ENCODE measurements at regions not wholly inside any gene's neighbourhood (a gene's known extent, or its start where the extent isn't known, plus 50 kb on each side); places are given as distances from the start of the nearest gene placed in this dataset.

GRCh38 chr3:117990627-117991026 is 1044.0 kb downstream of the IGSF11 start:
- Mint-ChIP-seq H3K4me1 (ENCODE audit: low read depth in 2 of 2) (no peaks in the 10 kb centered on the region), H3K36me3 (no peaks in the 10 kb centered on the region), H3K4me3 (no peak overlapping the region), H3K9me3 (peaks cover 9% of the 10 kb centered on the region), H3K27ac (no peak overlapping the region), H3K27me3 (peaks cover 0 to 4% of the 10 kb centered on the region in 2 donors)
- DNase-seq (ENCODE audit: low spot score) (no peak), ATAC-seq (no peak)

DNA sequence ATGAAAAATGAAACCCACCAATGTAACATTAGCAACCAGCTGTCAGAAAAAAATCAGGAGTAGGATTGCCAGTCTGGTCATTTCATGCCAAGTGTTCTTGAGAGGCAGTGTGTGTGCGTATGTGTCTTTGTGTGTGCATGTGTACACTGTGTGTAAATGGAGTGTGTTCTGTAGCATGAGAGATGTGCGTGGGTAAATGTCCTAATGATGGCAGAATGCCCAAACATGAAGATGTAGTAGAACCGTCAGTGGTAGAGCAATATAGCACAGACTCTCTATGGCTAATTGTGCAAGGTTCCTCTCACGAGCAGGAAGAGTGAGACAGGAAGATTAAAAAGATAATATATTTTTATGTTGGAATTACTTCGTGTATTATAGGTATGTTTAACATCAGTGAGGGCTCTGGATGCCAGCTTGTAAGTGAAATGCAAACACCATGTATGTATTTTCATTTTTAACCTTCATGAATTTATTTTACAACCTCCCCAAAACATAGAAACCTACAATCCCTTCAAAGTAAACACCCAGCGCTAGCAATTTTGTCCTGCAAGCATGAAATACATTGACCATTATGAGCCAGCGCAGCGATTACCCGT is 1038.7 kb downstream of the IGSF11 start:
- H3K27me3 Mint-ChIP-seq: peaks cover 0 to 6% of the 10 kb centered on the region in 2 donors
- no peak overlapping the region for H3K4me3 Mint-ChIP-seq
- no peaks in the 10 kb centered on the region for H3K9me3 Mint-ChIP-seq
- ATAC-seq (no peak), DNase-seq (ENCODE audit: low spot score) (no peak)
- H3K4me1 Mint-ChIP-seq (ENCODE audit: low read depth in 2 of 2): no peaks in the 10 kb centered on the region
- no peak overlapping the region for H3K27ac Mint-ChIP-seq
- no peaks in the 10 kb centered on the region for H3K36me3 Mint-ChIP-seq

- H3K9me3 Mint-ChIP-seq: peaks cover 4% of the 10 kb centered on the region
- H3K27me3 Mint-ChIP-seq: peaks cover 0 to 6% of the 10 kb centered on the region in 2 donors
- H3K4me1 Mint-ChIP-seq (ENCODE audit: low read depth in 2 of 2): no peaks in the 10 kb centered on the region
- H3K27ac Mint-ChIP-seq: no peak overlapping the region
- no peak overlapping the region for H3K4me3 Mint-ChIP-seq
- H3K36me3 Mint-ChIP-seq: no peaks in the 10 kb centered on the region
- ATAC-seq (peak; percentile 53 to 55), DNase-seq (ENCODE audit: low spot score) (peak; percentile 59)
Observed at GRCh38 chr3:117997201-117998049, 1037.2 kb downstream of the IGSF11 start.

DNA sequence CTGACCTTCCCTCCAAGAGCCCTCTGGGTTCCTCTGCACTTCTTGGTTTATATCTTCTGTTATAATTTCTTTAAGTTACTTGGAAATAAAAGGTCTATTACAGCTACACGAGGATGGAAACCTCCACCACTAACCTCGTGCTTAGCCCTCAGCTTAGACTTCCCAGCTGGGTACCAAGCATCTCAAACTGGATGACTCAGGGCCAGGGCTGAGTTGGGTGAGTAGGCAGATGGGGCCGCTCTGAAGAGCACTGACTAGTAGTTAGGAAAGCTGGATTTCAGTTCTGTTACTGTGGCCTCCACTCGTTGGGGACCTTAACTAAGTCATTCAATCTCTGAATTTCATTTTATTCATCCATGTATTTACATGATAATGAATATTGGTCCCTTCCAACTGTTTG is 1036.6 kb downstream of the IGSF11 start:
- Mint-ChIP-seq H3K4me1 (ENCODE audit: low read depth in 2 of 2) (no peaks in the 10 kb centered on the region), H3K27me3 (peaks cover 0 to 6% of the 10 kb centered on the region in 2 donors), H3K36me3 (no peaks in the 10 kb centered on the region), H3K27ac (no peak overlapping the region), H3K9me3 (peaks cover 4% of the 10 kb centered on the region), H3K4me3 (no peak overlapping the region)
- DNase-seq (ENCODE audit: low spot score): no peak
- ATAC-seq: no peak

DNA sequence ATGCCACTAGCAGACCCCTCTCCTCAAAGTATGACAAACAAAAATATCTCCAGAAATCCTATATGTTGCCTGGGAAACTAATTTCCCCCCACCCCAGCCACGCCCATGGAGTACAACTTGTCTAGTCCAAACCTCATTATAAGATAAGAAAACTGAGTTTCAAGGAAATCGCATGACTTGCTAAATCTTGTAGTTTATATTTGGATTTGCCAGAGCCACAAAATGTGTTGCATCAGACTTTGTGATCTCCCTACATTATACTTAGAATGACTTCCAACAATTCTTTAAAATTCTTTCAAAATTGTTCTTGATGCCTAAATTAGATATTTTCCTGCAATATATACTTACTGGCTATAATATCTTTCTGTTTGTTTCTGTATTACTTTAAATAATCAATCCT is 1034.4 kb downstream of the IGSF11 start:
- no peaks in the 10 kb centered on the region for H3K36me3 Mint-ChIP-seq
- H3K27me3 Mint-ChIP-seq: peaks cover 0 to 4% of the 10 kb centered on the region in 2 donors
- ATAC-seq (no peak), DNase-seq (ENCODE audit: low spot score) (no peak)
- H3K4me1 Mint-ChIP-seq (ENCODE audit: low read depth in 2 of 2): no peaks in the 10 kb centered on the region
- no peak overlapping the region for H3K4me3 Mint-ChIP-seq
- no peak overlapping the region for H3K27ac Mint-ChIP-seq
- peaks cover 8% of the 10 kb centered on the region for H3K9me3 Mint-ChIP-seq

DNA sequence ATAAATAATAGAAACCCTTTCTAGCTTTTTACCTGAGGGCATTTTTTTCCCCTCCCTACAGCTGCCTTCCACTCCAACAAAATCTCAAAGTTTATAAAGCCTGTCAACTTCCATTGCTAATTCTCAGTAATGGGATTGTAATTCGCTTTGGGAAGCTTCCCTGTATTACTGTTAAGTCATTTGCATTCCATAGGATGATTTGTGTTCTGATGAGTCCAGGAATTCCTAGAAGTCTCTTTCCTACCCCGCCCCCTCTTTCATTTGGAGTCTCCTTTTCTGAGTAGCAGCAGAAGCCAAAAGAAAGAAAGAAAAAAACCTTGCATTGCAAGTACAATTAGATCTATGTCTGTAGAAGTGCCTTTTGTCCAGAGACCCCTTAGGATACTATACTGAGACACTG is 1033.3 kb downstream of the IGSF11 start:
- ATAC-seq: no peak
- no peaks in the 10 kb centered on the region for H3K36me3 Mint-ChIP-seq
- no peak overlapping the region for H3K27ac Mint-ChIP-seq

DNA sequence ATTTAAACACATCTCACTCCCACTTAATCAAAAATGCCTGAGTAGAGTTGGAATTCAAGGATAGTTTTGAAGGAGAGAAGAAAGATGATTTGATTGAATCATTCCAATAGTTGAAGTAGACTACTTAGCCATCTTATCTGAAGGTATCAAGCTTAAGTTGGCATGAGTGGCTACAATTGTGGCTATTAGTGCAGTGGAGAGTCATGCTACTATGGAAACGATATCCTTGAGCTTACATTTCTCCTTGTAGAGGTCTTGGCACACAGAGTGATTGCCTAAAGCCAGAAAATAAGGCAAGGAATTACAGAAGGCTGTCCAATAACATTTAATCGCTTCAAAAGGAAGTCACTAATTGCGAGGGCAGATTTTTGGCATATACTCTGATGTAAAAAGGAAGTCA is 1022.7 kb downstream of the IGSF11 start:
- H3K27me3 Mint-ChIP-seq: no peaks in the 10 kb centered on the region
- H3K4me1 Mint-ChIP-seq (ENCODE audit: low read depth in 2 of 2): no peaks in the 10 kb centered on the region
- no peak for ATAC-seq
- H3K9me3 Mint-ChIP-seq: peaks cover 24% of the 10 kb centered on the region
- H3K36me3 Mint-ChIP-seq: peaks cover 5% of the 10 kb centered on the region
- no peak for DNase-seq (ENCODE audit: low spot score)
- H3K4me3 Mint-ChIP-seq: no peak overlapping the region
- H3K27ac Mint-ChIP-seq: no peak overlapping the region

More for the DNA sequence above, 1033.3 kb downstream of the IGSF11 start:
- no peaks in the 10 kb centered on the region for H3K4me1 Mint-ChIP-seq (ENCODE audit: low read depth in 2 of 2)
- DNase-seq (ENCODE audit: low spot score): no peak
- peaks cover 8% of the 10 kb centered on the region for H3K9me3 Mint-ChIP-seq
- peaks cover 0 to 2% of the 10 kb centered on the region in 2 donors for H3K27me3 Mint-ChIP-seq
- H3K4me3 Mint-ChIP-seq: no peak overlapping the region

- ATAC-seq (no peak), DNase-seq (ENCODE audit: low spot score) (no peak)
- Mint-ChIP-seq H3K27ac (no peak overlapping the region), H3K4me3 (no peak overlapping the region), H3K4me1 (ENCODE audit: low read depth in 2 of 2) (no peaks in the 10 kb centered on the region), H3K27me3 (no peaks in the 10 kb centered on the region), H3K9me3 (peaks cover 36% of the 10 kb centered on the region), H3K36me3 (peaks cover 40% of the 10 kb centered on the region)
Observed at GRCh38 chr3:118029049-118029448, 1005.6 kb downstream of the IGSF11 start.

DNA sequence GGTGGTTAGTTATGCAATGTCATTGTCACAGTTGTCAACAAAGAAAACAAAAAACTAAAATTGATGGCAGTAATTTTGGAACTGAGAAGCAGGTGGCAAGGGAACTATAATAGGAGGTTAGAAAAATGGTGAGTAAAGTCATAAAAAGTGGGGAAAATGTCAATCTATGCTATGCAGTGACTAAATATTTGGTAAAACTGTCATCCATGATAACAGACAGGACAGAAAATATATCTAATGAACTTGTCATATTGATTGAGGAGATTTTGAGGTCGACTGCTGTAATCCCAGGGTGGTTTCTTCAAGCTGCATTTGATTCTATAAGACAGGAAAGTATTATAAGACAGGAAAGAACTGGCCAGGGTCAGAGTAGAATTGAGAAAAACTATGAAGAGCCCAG is 998.4 kb downstream of the IGSF11 start:
- H3K27ac Mint-ChIP-seq: no peak overlapping the region
- H3K9me3 Mint-ChIP-seq: peaks cover 15% of the 10 kb centered on the region
- DNase-seq (ENCODE audit: low spot score) (no peak), ATAC-seq (no peak)
- H3K36me3 Mint-ChIP-seq: peaks cover 9% of the 10 kb centered on the region
- no peaks in the 10 kb centered on the region for H3K4me1 Mint-ChIP-seq (ENCODE audit: low read depth in 2 of 2)
- H3K27me3 Mint-ChIP-seq: no peaks in the 10 kb centered on the region
- H3K4me3 Mint-ChIP-seq: no peak overlapping the region

- H3K9me3 Mint-ChIP-seq: peaks cover 12% of the 10 kb centered on the region
- no peaks in the 10 kb centered on the region for H3K27me3 Mint-ChIP-seq
- H3K36me3 Mint-ChIP-seq: peaks cover 15% of the 10 kb centered on the region
- DNase-seq (ENCODE audit: low spot score) (no peak), ATAC-seq (no peak)
- no peaks in the 10 kb centered on the region for H3K4me1 Mint-ChIP-seq (ENCODE audit: low read depth in 2 of 2)
- no peak overlapping the region for H3K27ac Mint-ChIP-seq
- no peak overlapping the region for H3K4me3 Mint-ChIP-seq
Observed at GRCh38 chr3:118055381-118055780, 979.3 kb downstream of the IGSF11 start.

DNA sequence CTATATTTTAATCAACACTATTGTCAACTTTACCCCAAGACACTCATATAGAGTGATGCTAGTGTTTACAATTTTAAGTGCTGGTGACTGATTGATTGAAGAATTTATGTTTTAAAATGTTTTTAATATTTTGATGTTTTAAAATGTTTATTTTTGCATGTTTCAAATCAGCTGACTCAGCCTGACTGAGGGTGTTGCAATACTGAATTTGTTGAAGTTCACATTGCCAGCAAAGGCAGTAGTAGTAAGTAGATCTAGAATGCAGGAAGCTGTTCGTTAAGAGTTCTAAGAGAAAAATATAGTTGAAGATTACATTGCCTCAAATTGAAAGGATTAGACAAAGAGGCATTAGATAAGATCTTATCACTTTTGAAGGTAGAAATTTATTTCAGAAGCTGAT is 977.6 kb downstream of the IGSF11 start:
- H3K36me3 Mint-ChIP-seq: peaks cover 15% of the 10 kb centered on the region
- no peak overlapping the region for H3K4me3 Mint-ChIP-seq
- H3K27me3 Mint-ChIP-seq: no peaks in the 10 kb centered on the region
- H3K27ac Mint-ChIP-seq: no peak overlapping the region
- no peaks in the 10 kb centered on the region for H3K4me1 Mint-ChIP-seq (ENCODE audit: low read depth in 2 of 2)
- peaks cover 16% of the 10 kb centered on the region for H3K9me3 Mint-ChIP-seq
- no peak for ATAC-seq
- DNase-seq (ENCODE audit: low spot score): no peak

DNA sequence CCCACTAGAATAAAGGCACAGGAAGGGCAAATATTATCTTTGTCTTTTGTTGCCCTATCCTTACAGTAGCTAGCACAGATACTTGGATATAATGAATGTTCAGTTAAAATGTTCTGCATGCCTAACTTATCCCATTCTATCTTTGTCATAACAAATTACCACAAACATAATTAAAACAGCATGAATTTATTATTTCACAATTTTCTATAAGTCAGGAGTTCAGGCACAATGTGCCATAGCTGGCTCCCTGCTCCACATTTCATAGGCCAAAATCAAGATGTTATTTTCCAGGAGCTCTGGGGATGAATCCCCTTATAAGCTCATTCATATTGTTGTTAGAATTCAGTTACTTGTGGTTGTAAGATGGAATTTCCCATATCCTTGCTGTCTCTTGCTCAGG is 975.5 kb downstream of the IGSF11 start:
- H3K36me3 Mint-ChIP-seq: peaks cover 15% of the 10 kb centered on the region
- DNase-seq (ENCODE audit: low spot score) (no peak), ATAC-seq (no peak)
- no peak overlapping the region for H3K27ac Mint-ChIP-seq
- H3K4me3 Mint-ChIP-seq: no peak overlapping the region
- peaks cover 16% of the 10 kb centered on the region for H3K9me3 Mint-ChIP-seq
- no peaks in the 10 kb centered on the region for H3K4me1 Mint-ChIP-seq (ENCODE audit: low read depth in 2 of 2)
- H3K27me3 Mint-ChIP-seq: no peaks in the 10 kb centered on the region

DNA sequence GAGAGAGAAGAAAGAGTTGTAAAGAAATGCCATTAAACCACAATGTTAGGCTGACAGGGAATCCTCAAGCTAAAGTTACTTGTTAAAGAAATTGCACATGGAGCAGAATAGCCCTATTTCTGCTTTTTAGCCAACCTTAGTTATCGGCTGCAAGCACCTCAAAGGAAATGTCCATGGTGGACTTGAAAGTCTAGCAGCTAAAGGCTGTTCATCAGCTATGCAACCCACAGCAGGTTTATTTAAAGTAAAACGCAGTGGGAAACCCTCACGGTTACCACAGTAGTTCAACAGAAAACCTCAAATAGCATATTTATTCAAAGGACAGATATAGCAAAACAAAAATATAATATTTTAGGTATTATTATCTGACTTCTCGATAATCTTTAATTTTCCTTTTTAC is 967.2 kb downstream of the IGSF11 start:
- no peak for DNase-seq (ENCODE audit: low spot score)
- H3K9me3 Mint-ChIP-seq: peaks cover 22% of the 10 kb centered on the region
- H3K4me1 Mint-ChIP-seq (ENCODE audit: low read depth in 2 of 2): no peaks in the 10 kb centered on the region
- no peak for ATAC-seq
- no peaks in the 10 kb centered on the region for H3K27me3 Mint-ChIP-seq
- H3K36me3 Mint-ChIP-seq: no peaks in the 10 kb centered on the region
- H3K27ac Mint-ChIP-seq: no peak overlapping the region
- H3K4me3 Mint-ChIP-seq: no peak overlapping the region

GRCh38 chr3:118075873-118076272 is 958.8 kb downstream of the IGSF11 start:
- DNase-seq (ENCODE audit: low spot score): no peak
- peaks cover 5% of the 10 kb centered on the region for H3K36me3 Mint-ChIP-seq
- no peak overlapping the region for H3K27ac Mint-ChIP-seq
- no peaks in the 10 kb centered on the region for H3K4me1 Mint-ChIP-seq (ENCODE audit: low read depth in 2 of 2)
- peaks cover 12% of the 10 kb centered on the region for H3K9me3 Mint-ChIP-seq
- H3K4me3 Mint-ChIP-seq: no peak overlapping the region
- no peaks in the 10 kb centered on the region for H3K27me3 Mint-ChIP-seq
- ATAC-seq: no peak
